ENCODE measurements at regions not wholly inside any gene's neighbourhood (a gene's known extent, or its start where the extent isn't known, plus 50 kb on each side); places are given as distances from the start of the nearest gene placed in this dataset.

GRCh38 chr1:36567601-36568341 is 85.1 kb upstream of the CSF3R start:
- no peak for TF ChIP-seq POLR2A (IDR thresholded peaks at IDR 0.05)
- TF ChIP-seq, protein P1, sequence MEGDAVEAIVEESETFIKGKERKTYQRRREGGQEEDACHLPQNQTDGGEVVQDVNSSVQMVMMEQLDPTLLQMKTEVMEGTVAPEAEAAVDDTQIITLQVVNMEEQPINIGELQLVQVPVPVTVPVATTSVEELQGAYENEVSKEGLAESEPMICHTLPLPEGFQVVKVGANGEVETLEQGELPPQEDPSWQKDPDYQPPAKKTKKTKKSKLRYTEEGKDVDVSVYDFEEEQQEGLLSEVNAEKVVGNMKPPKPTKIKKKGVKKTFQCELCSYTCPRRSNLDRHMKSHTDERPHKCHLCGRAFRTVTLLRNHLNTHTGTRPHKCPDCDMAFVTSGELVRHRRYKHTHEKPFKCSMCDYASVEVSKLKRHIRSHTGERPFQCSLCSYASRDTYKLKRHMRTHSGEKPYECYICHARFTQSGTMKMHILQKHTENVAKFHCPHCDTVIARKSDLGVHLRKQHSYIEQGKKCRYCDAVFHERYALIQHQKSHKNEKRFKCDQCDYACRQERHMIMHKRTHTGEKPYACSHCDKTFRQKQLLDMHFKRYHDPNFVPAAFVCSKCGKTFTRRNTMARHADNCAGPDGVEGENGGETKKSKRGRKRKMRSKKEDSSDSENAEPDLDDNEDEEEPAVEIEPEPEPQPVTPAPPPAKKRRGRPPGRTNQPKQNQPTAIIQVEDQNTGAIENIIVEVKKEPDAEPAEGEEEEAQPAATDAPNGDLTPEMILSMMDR (IDR thresholded peaks at IDR 0.05), result no peak
